GM12801 (cell line): ENCODE measurements at regions not wholly inside any gene's neighbourhood (a gene's known extent, or its start where the extent isn't known, plus 50 kb on each side); places are given as distances from the start of the nearest gene placed in this dataset.

Experiments
- TF ChIP-seq, protein P1 (sequence below): IDR thresholded peaks from one replicate; pipeline ENCODE4 v1.5.1; 2011; ENCODE audit warnings: control low read depth; ENCODE audit not compliant: insufficient read length; ENCODE audit errors: extremely low read depth

DNA sequence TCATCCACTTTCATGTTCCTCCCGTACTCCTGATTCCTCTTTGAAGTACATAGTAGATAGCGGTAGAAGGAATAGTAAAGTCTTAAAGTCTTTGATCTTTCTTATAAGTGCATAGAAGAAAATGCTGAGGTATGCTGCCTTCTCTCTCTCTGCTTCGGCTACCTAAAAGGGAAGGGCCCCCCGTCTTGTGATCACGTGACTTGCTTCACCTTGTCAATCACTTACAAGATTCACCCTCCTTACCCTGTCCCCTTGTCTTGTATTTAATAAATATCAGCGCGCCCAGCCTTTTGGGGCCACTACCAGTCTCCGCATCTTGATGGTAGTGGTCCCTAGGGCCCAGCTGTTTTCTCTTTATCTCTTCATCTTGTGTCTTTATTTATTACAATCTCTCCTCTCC is 932.2 kb upstream of the FANCL start:
- TF ChIP-seq, protein P1, sequence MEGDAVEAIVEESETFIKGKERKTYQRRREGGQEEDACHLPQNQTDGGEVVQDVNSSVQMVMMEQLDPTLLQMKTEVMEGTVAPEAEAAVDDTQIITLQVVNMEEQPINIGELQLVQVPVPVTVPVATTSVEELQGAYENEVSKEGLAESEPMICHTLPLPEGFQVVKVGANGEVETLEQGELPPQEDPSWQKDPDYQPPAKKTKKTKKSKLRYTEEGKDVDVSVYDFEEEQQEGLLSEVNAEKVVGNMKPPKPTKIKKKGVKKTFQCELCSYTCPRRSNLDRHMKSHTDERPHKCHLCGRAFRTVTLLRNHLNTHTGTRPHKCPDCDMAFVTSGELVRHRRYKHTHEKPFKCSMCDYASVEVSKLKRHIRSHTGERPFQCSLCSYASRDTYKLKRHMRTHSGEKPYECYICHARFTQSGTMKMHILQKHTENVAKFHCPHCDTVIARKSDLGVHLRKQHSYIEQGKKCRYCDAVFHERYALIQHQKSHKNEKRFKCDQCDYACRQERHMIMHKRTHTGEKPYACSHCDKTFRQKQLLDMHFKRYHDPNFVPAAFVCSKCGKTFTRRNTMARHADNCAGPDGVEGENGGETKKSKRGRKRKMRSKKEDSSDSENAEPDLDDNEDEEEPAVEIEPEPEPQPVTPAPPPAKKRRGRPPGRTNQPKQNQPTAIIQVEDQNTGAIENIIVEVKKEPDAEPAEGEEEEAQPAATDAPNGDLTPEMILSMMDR: no peak

DNA sequence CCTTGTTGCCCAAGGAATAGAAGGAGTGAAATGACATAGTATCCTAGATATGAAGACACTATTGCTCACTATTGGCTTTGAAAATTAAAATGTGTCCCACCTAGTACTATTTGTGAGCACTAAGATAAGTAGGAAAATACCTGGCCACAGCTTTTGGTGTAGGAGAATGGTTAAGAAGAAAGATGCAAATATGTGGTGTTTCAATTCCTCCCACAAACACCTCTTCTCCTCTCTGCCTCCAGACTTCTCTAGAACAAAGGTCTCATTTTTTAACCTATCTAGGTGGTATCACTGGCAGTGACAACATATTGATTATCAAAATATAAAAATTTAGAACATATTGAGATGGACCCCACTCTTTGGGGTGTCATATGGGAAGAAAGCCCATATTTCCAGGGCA is 929.9 kb upstream of the FANCL start:
- TF ChIP-seq, protein P1: no peak

DNA sequence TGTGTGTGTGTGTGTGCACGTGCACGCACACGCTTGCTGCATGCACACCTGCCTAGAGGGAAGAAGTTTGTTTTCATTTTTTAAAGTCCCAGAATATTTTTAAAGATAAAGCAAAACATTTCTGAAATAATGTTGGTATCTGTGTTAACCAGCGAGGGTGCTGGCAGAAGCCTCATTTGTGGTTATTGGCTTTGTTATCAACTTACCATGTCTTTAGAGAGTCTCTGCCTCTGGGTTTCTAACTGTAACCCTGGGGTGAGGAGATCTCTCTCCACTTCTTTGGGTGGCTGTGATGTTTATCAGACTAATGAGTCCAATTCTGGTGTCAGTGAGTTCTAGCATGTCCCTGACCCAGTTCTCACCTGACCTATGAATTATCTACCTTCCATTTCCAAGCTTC is 927.6 kb upstream of the FANCL start:
- TF ChIP-seq, protein P1: no peak

DNA sequence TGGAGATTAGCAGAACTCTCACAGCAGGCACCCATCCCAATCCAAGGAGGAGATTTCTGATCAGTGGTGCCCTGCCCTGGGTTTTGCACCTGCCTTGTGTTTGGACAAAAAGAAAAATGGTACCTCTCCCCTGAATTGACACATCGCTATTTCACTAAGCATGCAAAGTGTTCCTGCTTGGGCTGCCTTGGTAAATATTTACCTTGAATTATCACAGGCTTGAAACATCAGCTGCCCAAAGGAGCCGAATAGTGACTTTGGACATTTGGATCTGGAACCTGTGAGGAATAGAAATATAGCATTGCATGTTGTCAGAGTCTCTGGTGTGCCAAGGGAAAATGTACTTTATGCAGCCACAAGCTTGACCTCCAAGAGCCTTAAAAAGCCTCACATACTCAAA is 926.4 kb upstream of the FANCL start:
- TF ChIP-seq, protein P1: no peak

DNA sequence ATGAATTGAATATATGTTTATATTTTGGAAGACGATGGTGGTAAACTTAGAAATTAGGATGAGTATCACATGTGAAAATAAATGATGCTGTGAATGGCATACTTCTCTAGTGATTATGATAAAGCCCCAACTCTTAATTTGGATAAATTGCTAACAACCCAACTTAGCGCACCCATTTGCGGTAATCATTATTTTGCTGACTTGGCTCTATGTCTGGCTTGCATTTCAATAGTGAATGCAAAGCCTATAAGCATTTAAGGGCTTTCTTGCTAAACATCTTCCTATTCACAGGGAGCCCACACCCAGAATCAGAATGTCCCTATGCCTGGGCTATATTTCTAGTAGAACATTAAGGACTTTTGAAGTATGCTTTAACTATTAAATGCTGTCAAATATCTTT is 910.7 kb upstream of the FANCL start:
- TF ChIP-seq, protein P1: no peak

DNA sequence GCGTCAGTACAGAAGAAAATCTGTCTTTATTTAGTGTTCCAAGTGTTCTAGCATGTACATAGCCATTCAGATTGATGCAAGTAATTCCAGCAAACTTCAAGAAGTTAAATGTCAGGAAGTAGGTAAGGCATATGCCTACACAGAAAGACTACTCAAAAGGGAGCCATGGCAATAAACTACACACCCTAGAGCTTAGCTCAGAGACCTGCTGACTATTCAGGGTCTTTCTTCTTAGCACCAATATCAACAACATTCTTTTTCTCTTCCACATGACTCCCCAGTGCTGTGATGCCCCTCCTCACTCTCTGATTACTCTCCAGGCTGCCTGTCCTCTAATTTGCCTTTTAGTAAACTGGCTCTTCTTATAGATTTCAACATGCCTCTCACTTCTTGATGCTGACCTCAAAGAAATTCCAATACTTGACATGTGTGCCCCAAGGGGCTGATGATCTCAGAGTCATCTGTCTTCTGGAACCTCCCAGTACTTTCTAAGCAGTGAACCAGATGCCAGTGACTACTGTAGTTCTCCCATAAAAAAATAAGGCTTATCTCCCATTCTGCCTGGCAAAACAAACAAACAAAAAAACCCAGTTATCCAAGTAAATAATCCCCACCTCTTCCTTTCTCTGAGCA is 909.2 kb upstream of the FANCL start:
- TF ChIP-seq, protein P1: no peak

DNA sequence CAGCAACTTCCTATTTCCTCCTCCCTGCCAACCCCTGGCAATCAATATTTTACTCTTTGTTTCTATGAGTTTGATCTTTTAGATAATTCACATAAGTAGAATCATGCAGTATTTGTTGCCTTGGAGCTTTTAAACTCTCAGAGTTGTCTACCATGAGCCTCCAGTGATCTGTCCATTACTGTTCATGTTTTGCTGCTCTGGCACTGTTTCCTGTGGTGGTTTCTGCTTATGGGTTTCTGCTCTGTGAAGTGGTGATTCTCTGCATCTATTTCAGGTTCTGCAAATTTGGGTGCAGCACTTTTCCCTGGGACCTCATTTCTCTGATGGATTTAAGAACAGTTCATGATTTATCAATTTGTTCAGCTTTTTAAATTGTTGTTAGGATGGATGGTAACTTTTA is 908.1 kb upstream of the FANCL start:
- TF ChIP-seq, protein P1: no peak
